K562 (cell line): ENCODE measurements at regions not wholly inside any gene's neighbourhood (a gene's known extent, or its start where the extent isn't known, plus 50 kb on each side); places are given as distances from the start of the nearest gene placed in this dataset.

ENCODE experiments used
- ATAC-seq: fragments of 200-7000 bp; cut with Tn5 transposase; 3 replicates; pipeline ENCODE4 v1.9.1; 2020; ENCODE audit warnings: moderate library complexity
- BruUV-seq: library from RNA; stranded (reverse); fragments of 400-500 nt; replicated peaks from 2 replicates; lab custom pipeline; 2021; lab: Mats Ljungman, UMichigan
- CTCF ChIA-PET: fragments of 300-600 bp; formaldehyde crosslinking; extraction: SDS; loops from one replicate; lab custom pipeline; 2021; ENCODE audit warnings: low intra/inter-chr PET ratio; lab: Yijun Ruan, JAX
- POLR2A ChIA-PET: fragments of 300-600, 350-650 bp; sonication (Branson Sonifier 250); formaldehyde crosslinking; extraction: SDS; loops from one replicate; lab custom pipeline; 2021; ENCODE audit warnings: antibody characterized with exemption, inconsistent platforms; lab: Yijun Ruan, JAX
- DNase-seq, 4 experiments: peaks; one replicate each; pipeline versions ENCODE4 v3.0.0 to v3.0.0-alpha.2; 2011 to 2018; ENCODE audit warnings: low spot score in 3 of 4, mixed read lengths in 3 of 4; ENCODE audit errors: extremely low read depth in 1 of 4
- FAIRE-seq: peaks from 2 replicates; lab custom pipeline; 2011; peaks lifted over from hg19 to GRCh38; lab: Jason Lieb, UNC
- H2AFZ ChIP-seq: 2 replicates; pipeline ENCODE4 v1.6.0; 2011; ENCODE audit warnings: low read depth, low read length, control low read depth, inconsistent platforms
- H3K27ac ChIP-seq: fragments of 200-600 bp; 3 replicates; pipeline ENCODE4 v1.8.0; 2011; ENCODE audit warnings: low read depth, mild to moderate bottlenecking, control low read depth, inconsistent platforms, low read length, moderate library complexity, mixed read lengths; ENCODE audit errors: extremely low read depth
- H3K27me3 ChIP-seq, 2 experiments: fragments of 300-600 bp in 1 of 2; 2 replicates in 1 of 2; 3 replicates in 1 of 2; pipeline versions ENCODE4 v1.6.0 to v1.8.0; 2011; ENCODE audit warnings: inconsistent platforms in 2 of 2, low read length in 2 of 2, mild to moderate bottlenecking in 1 of 2, mixed read lengths in 1 of 2, moderate library complexity in 1 of 2; ENCODE audit not compliant: control insufficient read depth in 2 of 2, insufficient read depth in 2 of 2
- H3K36me3 ChIP-seq: fragments of 300-600 bp; 3 replicates; pipeline ENCODE4 v1.8.0; 2011; ENCODE audit warnings: mild to moderate bottlenecking, low read length, inconsistent platforms; ENCODE audit not compliant: control insufficient read depth, insufficient read depth
- H3K4me1 ChIP-seq, 2 experiments: fragments of 200-600 bp in 1 of 2; replicated peaks in 1 of 2; 2 replicates in 1 of 2; 3 replicates in 1 of 2; pipeline versions ENCODE4 v1.5.1 to v1.8.0; 2011; ENCODE audit warnings: inconsistent platforms in 2 of 2, low read length in 2 of 2, mild to moderate bottlenecking in 1 of 2, mixed read lengths in 1 of 2, moderate library complexity in 1 of 2; ENCODE audit not compliant: control insufficient read depth in 2 of 2, insufficient read depth in 2 of 2
- H3K4me2 ChIP-seq: 2 replicates; pipeline ENCODE4 v1.6.1; 2011; ENCODE audit warnings: low read length, control low read depth, inconsistent platforms, mixed read lengths; ENCODE audit not compliant: insufficient read depth
- H3K4me3 ChIP-seq: fragments of 200-600 bp; sonication (generic), shearing (Covaris generic); 2 replicates; pipeline ENCODE4 v1.5.1; 2016; ENCODE audit warnings: control low read depth, inconsistent platforms
- H3K79me2 ChIP-seq: fragments of 200-600 bp; 3 replicates; pipeline ENCODE4 v1.8.0; 2011; ENCODE audit warnings: low read length, inconsistent platforms; ENCODE audit not compliant: control insufficient read depth, insufficient read depth
- H3K9ac ChIP-seq, 2 experiments: 2 replicates each; pipeline versions ENCODE4 v1.6.0 to v1.6.1; 2011; ENCODE audit warnings: low read depth in 2 of 2, low read length in 2 of 2, control low read depth in 1 of 2, inconsistent platforms in 1 of 2, mild to moderate bottlenecking in 1 of 2, mixed read lengths in 1 of 2; ENCODE audit not compliant: insufficient read depth in 1 of 2
- H3K9me1 ChIP-seq: one replicate; pipeline ENCODE4 v1.6.0; 2011; ENCODE audit warnings: inconsistent platforms, mild to moderate bottlenecking, low read length, moderate library complexity; ENCODE audit not compliant: control insufficient read depth, insufficient read depth
- H3K9me3 ChIP-seq: replicated peaks from 2 replicates; pipeline ENCODE4 v1.5.1; 2011; ENCODE audit warnings: low read depth, low read length, inconsistent platforms; ENCODE audit not compliant: control insufficient read depth, insufficient read depth
- H4K20me1 ChIP-seq: replicated peaks from 2 replicates; pipeline ENCODE4 v1.6.1; 2011; ENCODE audit warnings: low read length, inconsistent platforms, mixed read lengths; ENCODE audit not compliant: control insufficient read depth, insufficient read depth
- CBFA2T2 ChIP-seq: fragments of 450-650 bp; conservative IDR thresholded peaks from 2 replicates; pipeline ENCODE4 v1.6.1; 2017; ENCODE audit warnings: mild to moderate bottlenecking
- CBX1 ChIP-seq: sonication (generic); IDR thresholded peaks from 2 replicates; pipeline ENCODE4 v1.6.1; 2016; ENCODE audit warnings: antibody characterized with exemption, low read depth, mild to moderate bottlenecking
- CREM ChIP-seq: IDR thresholded peaks from 2 replicates; pipeline ENCODE4 v1.6.1; 2014; ENCODE audit warnings: antibody characterized with exemption, low read depth
- HDAC2 ChIP-seq: fragments of 450-650 bp; IDR thresholded peaks from 2 replicates; pipeline ENCODE4 v1.6.1; 2016; ENCODE audit warnings: mild to moderate bottlenecking
- ILF3 ChIP-seq: fragments of 450-650 bp; IDR thresholded peaks from 2 replicates; pipeline ENCODE4 v1.6.1; 2018; ENCODE audit warnings: antibody characterized with exemption, mild to moderate bottlenecking, moderate library complexity, borderline replicate concordance
- MCM5 ChIP-seq: fragments of 450-650 bp; IDR thresholded peaks from 2 replicates; pipeline ENCODE4 v1.6.1; 2016; ENCODE audit warnings: low read depth
- NCOA1 ChIP-seq: fragments of 450-650 bp; IDR thresholded peaks from 2 replicates; pipeline ENCODE4 v1.6.1; 2016; ENCODE audit warnings: low read depth
- RFX7 ChIP-seq: fragments of 250-450 bp; sonication (Bioruptor Pico); IDR thresholded peaks from 2 replicates; pipeline ENCODE4 v1.5.1; 2021; ENCODE audit warnings: mild to moderate bottlenecking
- STAT5A ChIP-seq: IDR thresholded peaks from 2 replicates; pipeline ENCODE4 v1.6.1; 2012; ENCODE audit warnings: low read length, inconsistent platforms, borderline replicate concordance
- TCF7 ChIP-seq: sonication (generic); IDR thresholded peaks from 2 replicates; pipeline ENCODE4 v1.6.1; 2016; ENCODE audit warnings: antibody characterized with exemption, borderline replicate concordance
- ZNF408 ChIP-seq: fragments of 250-450 bp; sonication (Bioruptor Pico); IDR thresholded peaks from 2 replicates; pipeline ENCODE4 v1.4.0; 2020; ENCODE audit warnings: low read depth, mild to moderate bottlenecking, moderate library complexity
- ZSCAN32 ChIP-seq: fragments of 450-650 bp; formaldehyde crosslinking; IDR thresholded peaks from 2 replicates; pipeline ENCODE4 v1.4.0; 2020; ENCODE audit warnings: mild to moderate bottlenecking, moderate library complexity
- WGBS: fragments of 100-300 bp; shearing (Covaris generic); methylation state at CpG from one replicate; pipeline ENCODE4 v1.1.6; 2016; ENCODE audit warnings: low coverage, mixed read lengths; ENCODE audit not compliant: insufficient coverage; ENCODE audit errors: missing lambda C conversion rate; 5-methylcytosine and 5-hydroxymethylcytosine counted together
- in situ Hi-C: fragments of 300-500 bp; cut with MboI; formaldehyde crosslinking; loops from 4 replicates; pipeline ENCODE4 v1.15.0; 2018; ENCODE audit warnings: inconsistent platforms, mixed read lengths
- intact Hi-C: fragments of 100-400 bp; cut with micrococcal nuclease; formaldehyde crosslinking; loops from 2 replicates; pipeline ENCODE4 v1.14.2; 2022
- TF ChIP-seq, protein P1 (sequence below): conservative IDR thresholded peaks from 2 replicates; pipeline ENCODE4 v1.6.1; 2011; ENCODE audit warnings: low read depth, mild to moderate bottlenecking, low read length; ENCODE audit not compliant: control insufficient read depth
- TF ChIP-seq, protein P2 (sequence below), 2 experiments: fragments of 450-650 bp in 1 of 2; sonication (generic) in 1 of 2; formaldehyde crosslinking in 1 of 2; IDR thresholded peaks in 1 of 2; conservative IDR thresholded peaks in 1 of 2; 2 replicates each; pipeline versions ENCODE4 v1.6.1 to v1.8.1; 2016 to 2023; ENCODE audit warnings: mild to moderate bottlenecking in 2 of 2, moderate library complexity in 2 of 2, inconsistent platforms in 1 of 2, missing genetic modification reagents in 1 of 2
- TF ChIP-seq, protein P3 (sequence below): sonication (generic); formaldehyde crosslinking; IDR thresholded peaks from 2 replicates; pipeline ENCODE4 v1.8.1; 2023; ENCODE audit warnings: mild to moderate bottlenecking, missing genetic modification reagents

DNA sequence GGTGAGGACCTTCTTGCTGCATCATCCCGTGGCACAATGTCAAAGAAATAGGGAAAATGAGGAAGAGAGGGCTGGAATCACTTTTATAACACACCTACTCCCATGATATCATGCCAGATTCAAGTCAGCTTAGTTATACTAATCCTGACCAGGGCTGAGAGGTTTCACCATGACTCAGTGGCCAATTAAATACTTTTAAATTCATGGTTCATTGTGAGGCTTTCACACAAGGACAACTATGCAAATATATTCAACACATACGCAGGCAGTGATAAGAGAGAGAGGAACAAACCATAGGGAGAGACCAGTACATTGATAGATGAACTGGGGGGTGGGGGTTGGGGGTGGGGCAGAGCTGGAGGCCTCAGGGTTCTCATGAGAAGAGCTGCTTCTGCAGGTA is 313.1 kb downstream of the LRFN2 start:
- FAIRE-seq (no peak), ATAC-seq (no peak), DNase-seq (no peak)
- no peaks in the 10 kb centered on the region; the same call in 1 of the 2 replicates for H4K20me1 ChIP-seq
- H3K27me3 ChIP-seq = peaks cover 4 to 22% of the 10 kb centered on the region in 2 experiments; a peak in 3 of 5 replicates
- 3% methylated on average over 2 of the region's 2 CpGs for WGBS
- no peaks in the 10 kb centered on the region for H3K9me3 ChIP-seq
- ChIA-PET CTCF (interaction anchor here (0.6 kb wide), 1 partner anchor 639 kb away, joined by 4 read pairs; no protein-coding TSS in a partner anchor), POLR2A (no interaction called here)
- TF ChIP-seq STAT5A (no peak), TCF7 (no peak), HDAC2 (no peak), NCOA1 (no peak), MCM5 (no peak), ILF3 (no peak), ZNF408 (CRISPR knock-in tag) (no peak), RFX7 (CRISPR knock-in tag) (no peak), CBFA2T2 (no peak), CBX1 (no peak), ZSCAN32 (CRISPR knock-in tag) (no peak), CREM (no peak)
- TF ChIP-seq, protein P1, sequence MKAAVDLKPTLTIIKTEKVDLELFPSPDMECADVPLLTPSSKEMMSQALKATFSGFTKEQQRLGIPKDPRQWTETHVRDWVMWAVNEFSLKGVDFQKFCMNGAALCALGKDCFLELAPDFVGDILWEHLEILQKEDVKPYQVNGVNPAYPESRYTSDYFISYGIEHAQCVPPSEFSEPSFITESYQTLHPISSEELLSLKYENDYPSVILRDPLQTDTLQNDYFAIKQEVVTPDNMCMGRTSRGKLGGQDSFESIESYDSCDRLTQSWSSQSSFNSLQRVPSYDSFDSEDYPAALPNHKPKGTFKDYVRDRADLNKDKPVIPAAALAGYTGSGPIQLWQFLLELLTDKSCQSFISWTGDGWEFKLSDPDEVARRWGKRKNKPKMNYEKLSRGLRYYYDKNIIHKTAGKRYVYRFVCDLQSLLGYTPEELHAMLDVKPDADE = no peak
- TF ChIP-seq, protein P2, sequence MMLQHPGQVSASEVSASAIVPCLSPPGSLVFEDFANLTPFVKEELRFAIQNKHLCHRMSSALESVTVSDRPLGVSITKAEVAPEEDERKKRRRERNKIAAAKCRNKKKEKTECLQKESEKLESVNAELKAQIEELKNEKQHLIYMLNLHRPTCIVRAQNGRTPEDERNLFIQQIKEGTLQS (IDR thresholded peaks at IDR 0.05) = no peak
- TF ChIP-seq, protein P2 (CRISPR knock-in tag; conservative IDR thresholded peaks at IDR 0.05) = no peak
- TF ChIP-seq, protein P3, sequence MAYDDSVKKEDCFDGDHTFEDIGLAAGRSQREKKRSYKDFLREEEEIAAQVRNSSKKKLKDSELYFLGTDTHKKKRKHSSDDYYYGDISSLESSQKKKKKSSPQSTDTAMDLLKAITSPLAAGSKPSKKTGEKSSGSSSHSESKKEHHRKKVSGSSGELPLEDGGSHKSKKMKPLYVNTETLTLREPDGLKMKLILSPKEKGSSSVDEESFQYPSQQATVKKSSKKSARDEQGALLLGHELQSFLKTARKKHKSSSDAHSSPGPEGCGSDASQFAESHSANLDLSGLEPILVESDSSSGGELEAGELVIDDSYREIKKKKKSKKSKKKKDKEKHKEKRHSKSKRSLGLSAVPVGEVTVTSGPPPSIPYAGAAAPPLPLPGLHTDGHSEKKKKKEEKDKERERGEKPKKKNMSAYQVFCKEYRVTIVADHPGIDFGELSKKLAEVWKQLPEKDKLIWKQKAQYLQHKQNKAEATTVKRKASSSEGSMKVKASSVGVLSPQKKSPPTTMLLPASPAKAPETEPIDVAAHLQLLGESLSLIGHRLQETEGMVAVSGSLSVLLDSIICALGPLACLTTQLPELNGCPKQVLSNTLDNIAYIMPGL (CRISPR knock-in tag) = no peak
- no peak overlapping the region for H3K9ac ChIP-seq
- H3K9me1 ChIP-seq = peaks cover 3% of the 10 kb centered on the region
- H3K4me1 ChIP-seq = no peaks in the 10 kb centered on the region
- BruUV-seq = no TSS peak
- no peaks in the 10 kb centered on the region for H3K36me3 ChIP-seq
- H3K4me3 ChIP-seq = no peak overlapping the region
- H2AFZ ChIP-seq = no peak overlapping the region
- intact Hi-C loops (no loop called here), in situ Hi-C loops (no loop called here)
- H3K4me2 ChIP-seq = no peak overlapping the region
- H3K27ac ChIP-seq = no peak overlapping the region
- H3K79me2 ChIP-seq = no peaks in the 10 kb centered on the region
